ENCODE measurements at regions not wholly inside any gene's neighbourhood (a gene's known extent, or its start where the extent isn't known, plus 50 kb on each side); places are given as distances from the start of the nearest gene placed in this dataset.

GRCh38 chr9:134491196-134491835 lies 150.3 kb upstream of the COL5A1 start:
- no peak for TF ChIP-seq CTCF (IDR thresholded peaks at IDR 0.05; ENCODE audit: poor library complexity, severe bottlenecking)
- TF ChIP-seq MXI1 (conservative IDR thresholded peaks at IDR 0.05; ENCODE audit: poor library complexity, severe bottlenecking): no peak
- TF ChIP-seq RAD21 (conservative IDR thresholded peaks at IDR 0.05): no peak
- no peak for TF ChIP-seq EP300 (conservative IDR thresholded peaks at IDR 0.05; ENCODE audit: poor library complexity, severe bottlenecking)
- TF ChIP-seq REST (IDR thresholded peaks at IDR 0.05; ENCODE audit: borderline replicate concordance): no peak
- no peak for TF ChIP-seq POLR2AphosphoS5 (IDR thresholded peaks at IDR 0.05)
- no peak for TF ChIP-seq EZH2 (IDR thresholded peaks at IDR 0.05; ENCODE audit: borderline replicate concordance, insufficient read depth, low read length, poor library complexity, severe bottlenecking)
- TF ChIP-seq TAF1 (IDR thresholded peaks at IDR 0.05; ENCODE audit: low read depth): no peak
